WTC11 (cell line): ENCODE measurements at regions not wholly inside any gene's neighbourhood (a gene's known extent, or its start where the extent isn't known, plus 50 kb on each side); places are given as distances from the start of the nearest gene placed in this dataset.

Source experiments
- ATAC-seq: fragments of 200-7000 bp; cut with Tn5 transposase; 2 replicates; pipeline ENCODE4 v1.10.0; 2021; ENCODE audit warnings: mild to moderate bottlenecking, moderate library complexity
- CTCF ChIA-PET: fragments of 300-600 bp; sonication (Branson Sonifier 250); formaldehyde crosslinking; loops from one replicate; lab custom pipeline; 2021; ENCODE audit warnings: antibody characterized with exemption; lab: Charles Lee
- POLR2A ChIA-PET: fragments of 350-600 bp; sonication (Branson Sonifier 250); formaldehyde crosslinking; loops from one replicate; lab custom pipeline; 2021; ENCODE audit warnings: antibody characterized with exemption; lab: Charles Lee
- DNase-seq: peaks from one replicate; pipeline ENCODE4 v3.0.0; 2021; ENCODE audit warnings: low spot score
- H3K27ac Mint-ChIP-seq: 2 replicates; pipeline ENCODE4 v1.8.0; 2021; ENCODE audit warnings: mixed read lengths
- H3K27me3 Mint-ChIP-seq: 2 replicates; pipeline ENCODE4 v1.8.0; 2021; ENCODE audit warnings: low read depth, mild to moderate bottlenecking, moderate library complexity, mixed read lengths
- H3K36me3 Mint-ChIP-seq: 2 replicates; pipeline ENCODE4 v1.8.0; 2021; ENCODE audit warnings: mixed read lengths
- H3K4me1 Mint-ChIP-seq: 2 replicates; pipeline ENCODE4 v1.8.0; 2022; ENCODE audit warnings: mixed read lengths
- H3K4me3 Mint-ChIP-seq: 2 replicates; pipeline ENCODE4 v1.8.0; 2021; ENCODE audit warnings: mild to moderate bottlenecking, moderate library complexity, mixed read lengths
- H3K9me3 Mint-ChIP-seq: 2 replicates; pipeline ENCODE4 v1.8.0; 2021; ENCODE audit warnings: mixed read lengths
- FOXK1 ChIP-seq: sonication (generic); formaldehyde crosslinking; IDR thresholded peaks from 2 replicates; pipeline ENCODE4 v1.8.0; 2022; ENCODE audit warnings: mild to moderate bottlenecking, moderate library complexity, missing genetic modification reagents
- MYBL2 ChIP-seq: sonication (generic); formaldehyde crosslinking; IDR thresholded peaks from 2 replicates; pipeline ENCODE4 v1.8.1; 2023; ENCODE audit warnings: mild to moderate bottlenecking, moderate library complexity, missing genetic modification reagents
- ZBTB21 ChIP-seq: sonication (generic); formaldehyde crosslinking; IDR thresholded peaks from 2 replicates; pipeline ENCODE4 v1.8.1; 2023; ENCODE audit warnings: mild to moderate bottlenecking, missing genetic modification reagents, borderline replicate concordance
- ZNF219 ChIP-seq: sonication (generic); formaldehyde crosslinking; IDR thresholded peaks from 2 replicates; pipeline ENCODE4 v1.8.0; 2023; ENCODE audit warnings: missing genetic modification reagents, mild to moderate bottlenecking, borderline replicate concordance
- ZNF263 ChIP-seq: sonication (generic); formaldehyde crosslinking; IDR thresholded peaks from 2 replicates; pipeline ENCODE4 v1.8.1; 2022; ENCODE audit warnings: low read depth, mild to moderate bottlenecking, moderate library complexity, missing genetic modification reagents
- ZNF416 ChIP-seq: fragments of 250-450 bp; sonication (Bioruptor Pico); IDR thresholded peaks from 2 replicates; pipeline ENCODE4 v1.9.0; 2021; ENCODE audit warnings: mild to moderate bottlenecking, inconsistent platforms
- ZNF423 ChIP-seq: fragments of 250-450 bp; sonication (Bioruptor Pico); IDR thresholded peaks from 2 replicates; pipeline ENCODE4 v2.1.2; 2022; ENCODE audit warnings: mild to moderate bottlenecking, moderate library complexity
- TF ChIP-seq, protein P1 (sequence below): sonication (generic); formaldehyde crosslinking; IDR thresholded peaks from 2 replicates; pipeline ENCODE4 v1.8.1; 2023; ENCODE audit warnings: mild to moderate bottlenecking, missing genetic modification reagents, borderline replicate concordance
- TF ChIP-seq, protein P2 (sequence below): sonication (generic); formaldehyde crosslinking; IDR thresholded peaks from 2 replicates; pipeline ENCODE4 v1.8.0; 2023; ENCODE audit warnings: missing genetic modification reagents
- TF ChIP-seq, protein P3 (sequence below): sonication (generic); formaldehyde crosslinking; IDR thresholded peaks from 2 replicates; pipeline ENCODE4 v1.8.1; 2022; ENCODE audit warnings: low read depth, missing genetic modification reagents, borderline replicate concordance
- TF ChIP-seq, protein P4 (sequence below): sonication (generic); formaldehyde crosslinking; IDR thresholded peaks from 2 replicates; pipeline ENCODE4 v1.8.0; 2022; ENCODE audit warnings: mild to moderate bottlenecking, missing genetic modification reagents
- TF ChIP-seq, protein P5 (sequence below): fragments of 250-450 bp; sonication (Bioruptor Pico); IDR thresholded peaks from 2 replicates; pipeline ENCODE4 v2.1.2; 2022; ENCODE audit warnings: mild to moderate bottlenecking, moderate library complexity
- TF ChIP-seq, protein P6 (sequence below): sonication (generic); formaldehyde crosslinking; IDR thresholded peaks from 2 replicates; pipeline ENCODE4 v1.8.0; 2023; ENCODE audit warnings: missing genetic modification reagents, mild to moderate bottlenecking, borderline replicate concordance
- TF ChIP-seq, protein P7 (sequence below): sonication (generic); formaldehyde crosslinking; IDR thresholded peaks from 2 replicates; pipeline ENCODE4 v1.8.1; 2022; ENCODE audit warnings: mild to moderate bottlenecking, missing genetic modification reagents, moderate library complexity, borderline replicate concordance
- TF ChIP-seq, protein P8 (sequence below): sonication (generic); formaldehyde crosslinking; IDR thresholded peaks from 2 replicates; pipeline ENCODE4 v1.8.1; 2023; ENCODE audit warnings: mild to moderate bottlenecking, missing genetic modification reagents, moderate library complexity

DNA sequence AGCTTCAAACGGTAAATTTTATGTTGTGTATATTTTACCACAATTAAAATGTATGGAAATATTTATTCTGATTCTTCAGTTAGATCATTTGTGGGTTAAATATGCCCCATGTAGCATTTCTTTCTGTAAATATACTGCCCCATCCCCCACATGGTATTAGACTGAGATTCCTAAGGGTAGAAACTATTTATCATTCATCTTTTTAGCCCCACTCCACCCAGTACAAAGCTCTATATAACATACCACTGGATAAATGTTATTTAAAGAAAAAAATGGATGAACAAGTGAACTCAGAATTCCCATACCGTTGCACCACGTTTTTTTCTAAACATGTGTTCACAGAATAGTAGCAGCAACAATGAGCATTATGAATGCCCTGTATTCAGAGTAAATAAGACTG is 234.0 kb upstream of the IRF2BP2 start (continued):
- TF ChIP-seq, protein P1, sequence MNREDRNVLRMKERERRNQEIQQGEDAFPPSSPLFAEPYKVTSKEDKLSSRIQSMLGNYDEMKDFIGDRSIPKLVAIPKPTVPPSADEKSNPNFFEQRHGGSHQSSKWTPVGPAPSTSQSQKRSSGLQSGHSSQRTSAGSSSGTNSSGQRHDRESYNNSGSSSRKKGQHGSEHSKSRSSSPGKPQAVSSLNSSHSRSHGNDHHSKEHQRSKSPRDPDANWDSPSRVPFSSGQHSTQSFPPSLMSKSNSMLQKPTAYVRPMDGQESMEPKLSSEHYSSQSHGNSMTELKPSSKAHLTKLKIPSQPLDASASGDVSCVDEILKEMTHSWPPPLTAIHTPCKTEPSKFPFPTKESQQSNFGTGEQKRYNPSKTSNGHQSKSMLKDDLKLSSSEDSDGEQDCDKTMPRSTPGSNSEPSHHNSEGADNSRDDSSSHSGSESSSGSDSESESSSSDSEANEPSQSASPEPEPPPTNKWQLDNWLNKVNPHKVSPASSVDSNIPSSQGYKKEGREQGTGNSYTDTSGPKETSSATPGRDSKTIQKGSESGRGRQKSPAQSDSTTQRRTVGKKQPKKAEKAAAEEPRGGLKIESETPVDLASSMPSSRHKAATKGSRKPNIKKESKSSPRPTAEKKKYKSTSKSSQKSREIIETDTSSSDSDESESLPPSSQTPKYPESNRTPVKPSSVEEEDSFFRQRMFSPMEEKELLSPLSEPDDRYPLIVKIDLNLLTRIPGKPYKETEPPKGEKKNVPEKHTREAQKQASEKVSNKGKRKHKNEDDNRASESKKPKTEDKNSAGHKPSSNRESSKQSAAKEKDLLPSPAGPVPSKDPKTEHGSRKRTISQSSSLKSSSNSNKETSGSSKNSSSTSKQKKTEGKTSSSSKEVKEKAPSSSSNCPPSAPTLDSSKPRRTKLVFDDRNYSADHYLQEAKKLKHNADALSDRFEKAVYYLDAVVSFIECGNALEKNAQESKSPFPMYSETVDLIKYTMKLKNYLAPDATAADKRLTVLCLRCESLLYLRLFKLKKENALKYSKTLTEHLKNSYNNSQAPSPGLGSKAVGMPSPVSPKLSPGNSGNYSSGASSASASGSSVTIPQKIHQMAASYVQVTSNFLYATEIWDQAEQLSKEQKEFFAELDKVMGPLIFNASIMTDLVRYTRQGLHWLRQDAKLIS (CRISPR knock-in tag), result no peak

DNA sequence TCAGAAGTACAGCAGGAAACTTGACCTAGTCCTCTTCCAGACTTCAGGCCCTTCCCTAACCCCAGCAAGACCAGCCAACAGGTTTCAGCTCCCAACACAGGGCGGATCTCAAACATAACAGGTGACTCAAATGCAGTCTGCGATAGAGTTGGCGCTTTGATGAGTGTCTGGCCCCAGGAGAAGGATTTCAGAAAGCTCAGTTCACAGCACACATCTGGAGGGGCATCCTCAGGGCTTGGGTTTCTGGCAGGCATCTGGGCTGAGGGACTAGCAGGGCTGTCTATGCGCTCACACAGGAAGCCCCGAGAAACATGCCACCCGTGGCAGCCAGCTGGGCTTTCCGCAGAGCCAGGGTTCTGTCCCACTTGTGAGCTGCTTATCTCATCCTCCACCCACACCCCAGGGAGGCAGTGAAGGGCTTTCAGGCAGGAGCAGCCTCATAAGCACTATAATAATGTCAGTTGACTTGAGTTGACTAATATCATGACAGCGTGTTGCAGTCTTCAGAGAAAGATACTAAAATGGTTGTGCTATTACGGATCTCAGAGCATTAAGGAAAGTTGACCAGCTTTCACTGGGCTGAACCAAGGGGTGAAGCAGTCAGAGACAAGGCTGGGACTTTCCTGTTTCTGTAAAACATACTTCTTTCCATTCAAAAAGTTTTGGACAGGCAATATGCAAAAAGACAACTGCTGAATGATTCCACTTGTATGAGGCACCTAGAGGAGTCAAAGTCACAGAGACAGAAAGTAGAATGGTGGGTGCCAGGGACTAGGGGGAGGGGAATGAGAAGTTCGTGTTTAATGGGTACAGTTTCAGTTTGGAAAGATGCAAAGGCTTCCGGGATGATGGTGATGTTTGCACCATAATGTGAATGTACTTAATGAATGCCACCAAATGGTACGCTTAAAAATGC is 233.0 kb upstream of the IRF2BP2 start:
- POLR2A ChIA-PET, result no interaction called here
- CTCF ChIA-PET, result interaction anchor here (0.5 kb wide), 1 partner anchor 345 kb away, joined by 3 read pairs; no protein-coding TSS in a partner anchor
- ATAC-seq (no peak), DNase-seq (no peak)
- H3K4me1 Mint-ChIP-seq, result peaks cover 16% of the 10 kb centered on the region
- H3K9me3 Mint-ChIP-seq, result peaks cover 21% of the 10 kb centered on the region
- H3K27me3 Mint-ChIP-seq, result no peaks in the 10 kb centered on the region
- TF ChIP-seq, protein P2, sequence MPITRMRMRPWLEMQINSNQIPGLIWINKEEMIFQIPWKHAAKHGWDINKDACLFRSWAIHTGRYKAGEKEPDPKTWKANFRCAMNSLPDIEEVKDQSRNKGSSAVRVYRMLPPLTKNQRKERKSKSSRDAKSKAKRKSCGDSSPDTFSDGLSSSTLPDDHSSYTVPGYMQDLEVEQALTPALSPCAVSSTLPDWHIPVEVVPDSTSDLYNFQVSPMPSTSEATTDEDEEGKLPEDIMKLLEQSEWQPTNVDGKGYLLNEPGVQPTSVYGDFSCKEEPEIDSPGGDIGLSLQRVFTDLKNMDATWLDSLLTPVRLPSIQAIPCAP, result no peak
- TF ChIP-seq ZNF416 (CRISPR knock-in tag) (no peak), ZNF219 (CRISPR knock-in tag) (no peak), ZBTB21 (CRISPR knock-in tag) (no peak), FOXK1 (CRISPR knock-in tag) (no peak), MYBL2 (CRISPR knock-in tag) (no peak), ZNF263 (no peak), ZNF423 (CRISPR knock-in tag) (no peak)
- TF ChIP-seq, protein P3, sequence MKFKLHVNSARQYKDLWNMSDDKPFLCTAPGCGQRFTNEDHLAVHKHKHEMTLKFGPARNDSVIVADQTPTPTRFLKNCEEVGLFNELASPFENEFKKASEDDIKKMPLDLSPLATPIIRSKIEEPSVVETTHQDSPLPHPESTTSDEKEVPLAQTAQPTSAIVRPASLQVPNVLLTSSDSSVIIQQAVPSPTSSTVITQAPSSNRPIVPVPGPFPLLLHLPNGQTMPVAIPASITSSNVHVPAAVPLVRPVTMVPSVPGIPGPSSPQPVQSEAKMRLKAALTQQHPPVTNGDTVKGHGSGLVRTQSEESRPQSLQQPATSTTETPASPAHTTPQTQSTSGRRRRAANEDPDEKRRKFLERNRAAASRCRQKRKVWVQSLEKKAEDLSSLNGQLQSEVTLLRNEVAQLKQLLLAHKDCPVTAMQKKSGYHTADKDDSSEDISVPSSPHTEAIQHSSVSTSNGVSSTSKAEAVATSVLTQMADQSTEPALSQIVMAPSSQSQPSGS (CRISPR knock-in tag), result no peak
- TF ChIP-seq, protein P4, sequence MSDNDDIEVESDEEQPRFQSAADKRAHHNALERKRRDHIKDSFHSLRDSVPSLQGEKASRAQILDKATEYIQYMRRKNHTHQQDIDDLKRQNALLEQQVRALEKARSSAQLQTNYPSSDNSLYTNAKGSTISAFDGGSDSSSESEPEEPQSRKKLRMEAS (CRISPR knock-in tag), result no peak
- TF ChIP-seq, protein P5, sequence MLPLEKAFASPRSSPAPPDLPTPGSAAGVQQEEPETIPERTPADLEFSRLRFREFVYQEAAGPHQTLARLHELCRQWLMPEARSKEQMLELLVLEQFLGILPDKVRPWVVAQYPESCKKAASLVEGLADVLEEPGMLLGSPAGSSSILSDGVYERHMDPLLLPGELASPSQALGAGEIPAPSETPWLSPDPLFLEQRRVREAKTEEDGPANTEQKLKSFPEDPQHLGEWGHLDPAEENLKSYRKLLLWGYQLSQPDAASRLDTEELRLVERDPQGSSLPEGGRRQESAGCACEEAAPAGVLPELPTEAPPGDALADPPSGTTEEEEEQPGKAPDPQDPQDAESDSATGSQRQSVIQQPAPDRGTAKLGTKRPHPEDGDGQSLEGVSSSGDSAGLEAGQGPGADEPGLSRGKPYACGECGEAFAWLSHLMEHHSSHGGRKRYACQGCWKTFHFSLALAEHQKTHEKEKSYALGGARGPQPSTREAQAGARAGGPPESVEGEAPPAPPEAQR (CRISPR knock-in tag), result no peak
- TF ChIP-seq, protein P6, sequence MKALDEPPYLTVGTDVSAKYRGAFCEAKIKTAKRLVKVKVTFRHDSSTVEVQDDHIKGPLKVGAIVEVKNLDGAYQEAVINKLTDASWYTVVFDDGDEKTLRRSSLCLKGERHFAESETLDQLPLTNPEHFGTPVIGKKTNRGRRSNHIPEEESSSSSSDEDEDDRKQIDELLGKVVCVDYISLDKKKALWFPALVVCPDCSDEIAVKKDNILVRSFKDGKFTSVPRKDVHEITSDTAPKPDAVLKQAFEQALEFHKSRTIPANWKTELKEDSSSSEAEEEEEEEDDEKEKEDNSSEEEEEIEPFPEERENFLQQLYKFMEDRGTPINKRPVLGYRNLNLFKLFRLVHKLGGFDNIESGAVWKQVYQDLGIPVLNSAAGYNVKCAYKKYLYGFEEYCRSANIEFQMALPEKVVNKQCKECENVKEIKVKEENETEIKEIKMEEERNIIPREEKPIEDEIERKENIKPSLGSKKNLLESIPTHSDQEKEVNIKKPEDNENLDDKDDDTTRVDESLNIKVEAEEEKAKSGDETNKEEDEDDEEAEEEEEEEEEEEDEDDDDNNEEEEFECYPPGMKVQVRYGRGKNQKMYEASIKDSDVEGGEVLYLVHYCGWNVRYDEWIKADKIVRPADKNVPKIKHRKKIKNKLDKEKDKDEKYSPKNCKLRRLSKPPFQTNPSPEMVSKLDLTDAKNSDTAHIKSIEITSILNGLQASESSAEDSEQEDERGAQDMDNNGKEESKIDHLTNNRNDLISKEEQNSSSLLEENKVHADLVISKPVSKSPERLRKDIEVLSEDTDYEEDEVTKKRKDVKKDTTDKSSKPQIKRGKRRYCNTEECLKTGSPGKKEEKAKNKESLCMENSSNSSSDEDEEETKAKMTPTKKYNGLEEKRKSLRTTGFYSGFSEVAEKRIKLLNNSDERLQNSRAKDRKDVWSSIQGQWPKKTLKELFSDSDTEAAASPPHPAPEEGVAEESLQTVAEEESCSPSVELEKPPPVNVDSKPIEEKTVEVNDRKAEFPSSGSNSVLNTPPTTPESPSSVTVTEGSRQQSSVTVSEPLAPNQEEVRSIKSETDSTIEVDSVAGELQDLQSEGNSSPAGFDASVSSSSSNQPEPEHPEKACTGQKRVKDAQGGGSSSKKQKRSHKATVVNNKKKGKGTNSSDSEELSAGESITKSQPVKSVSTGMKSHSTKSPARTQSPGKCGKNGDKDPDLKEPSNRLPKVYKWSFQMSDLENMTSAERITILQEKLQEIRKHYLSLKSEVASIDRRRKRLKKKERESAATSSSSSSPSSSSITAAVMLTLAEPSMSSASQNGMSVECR, result no peak
- TF ChIP-seq, protein P7, sequence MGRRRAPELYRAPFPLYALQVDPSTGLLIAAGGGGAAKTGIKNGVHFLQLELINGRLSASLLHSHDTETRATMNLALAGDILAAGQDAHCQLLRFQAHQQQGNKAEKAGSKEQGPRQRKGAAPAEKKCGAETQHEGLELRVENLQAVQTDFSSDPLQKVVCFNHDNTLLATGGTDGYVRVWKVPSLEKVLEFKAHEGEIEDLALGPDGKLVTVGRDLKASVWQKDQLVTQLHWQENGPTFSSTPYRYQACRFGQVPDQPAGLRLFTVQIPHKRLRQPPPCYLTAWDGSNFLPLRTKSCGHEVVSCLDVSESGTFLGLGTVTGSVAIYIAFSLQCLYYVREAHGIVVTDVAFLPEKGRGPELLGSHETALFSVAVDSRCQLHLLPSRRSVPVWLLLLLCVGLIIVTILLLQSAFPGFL, result no peak
- TF ChIP-seq, protein P8, sequence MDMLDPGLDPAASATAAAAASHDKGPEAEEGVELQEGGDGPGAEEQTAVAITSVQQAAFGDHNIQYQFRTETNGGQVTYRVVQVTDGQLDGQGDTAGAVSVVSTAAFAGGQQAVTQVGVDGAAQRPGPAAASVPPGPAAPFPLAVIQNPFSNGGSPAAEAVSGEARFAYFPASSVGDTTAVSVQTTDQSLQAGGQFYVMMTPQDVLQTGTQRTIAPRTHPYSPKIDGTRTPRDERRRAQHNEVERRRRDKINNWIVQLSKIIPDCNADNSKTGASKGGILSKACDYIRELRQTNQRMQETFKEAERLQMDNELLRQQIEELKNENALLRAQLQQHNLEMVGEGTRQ (CRISPR knock-in tag), result no peak
- peaks cover 2% of the 10 kb centered on the region; the same call in 1 of the 2 replicates for H3K36me3 Mint-ChIP-seq
- H3K4me3 Mint-ChIP-seq, result no peak overlapping the region
- H3K27ac Mint-ChIP-seq, result no peak overlapping the region
